ENCODE measurements at regions not wholly inside any gene's neighbourhood (a gene's known extent, or its start where the extent isn't known, plus 50 kb on each side); places are given as distances from the start of the nearest gene placed in this dataset.

- no peak for DNase-seq (ENCODE audit: low read depth in 2 of 3, low spot score in 1 of 3)
Observed at GRCh38 chr21:19921211-19921610, 1077.0 kb upstream of the NCAM2 start.

GRCh38 chr21:19922122-19922521 lies 1076.1 kb upstream of the NCAM2 start:
- DNase-seq (ENCODE audit: low read depth in 2 of 3, low spot score in 1 of 3): no peak

DNA sequence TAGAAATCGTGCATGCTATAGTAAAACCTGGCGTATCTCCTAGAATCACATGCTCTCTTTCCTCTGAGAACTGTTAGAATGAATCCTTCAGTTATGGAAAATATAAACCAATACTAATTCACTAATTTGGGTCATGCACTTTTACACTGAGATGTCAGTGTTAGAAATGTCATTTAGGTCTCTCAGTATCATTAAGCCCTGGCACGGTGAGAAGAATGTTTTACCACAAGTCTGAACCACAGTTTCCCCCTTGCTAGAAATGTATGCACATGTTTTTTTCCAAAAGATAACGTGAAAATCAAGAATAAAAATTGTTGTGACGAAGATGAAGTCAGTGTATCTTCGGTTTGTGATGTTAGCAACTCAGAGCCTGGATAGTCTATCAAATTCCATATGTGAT lies 1062.7 kb upstream of the NCAM2 start:
- DNase-seq (ENCODE audit: low read depth in 2 of 3, low spot score in 1 of 3): no peak

- DNase-seq (ENCODE audit: low read depth in 2 of 3, low spot score in 1 of 3): no peak
Observed at GRCh38 chr21:19937619-19938018, 1060.6 kb upstream of the NCAM2 start.

- no peak for DNase-seq (ENCODE audit: low read depth in 2 of 3, low spot score in 1 of 3)
Observed at GRCh38 chr21:19941626-19942025, 1056.6 kb upstream of the NCAM2 start.

DNA sequence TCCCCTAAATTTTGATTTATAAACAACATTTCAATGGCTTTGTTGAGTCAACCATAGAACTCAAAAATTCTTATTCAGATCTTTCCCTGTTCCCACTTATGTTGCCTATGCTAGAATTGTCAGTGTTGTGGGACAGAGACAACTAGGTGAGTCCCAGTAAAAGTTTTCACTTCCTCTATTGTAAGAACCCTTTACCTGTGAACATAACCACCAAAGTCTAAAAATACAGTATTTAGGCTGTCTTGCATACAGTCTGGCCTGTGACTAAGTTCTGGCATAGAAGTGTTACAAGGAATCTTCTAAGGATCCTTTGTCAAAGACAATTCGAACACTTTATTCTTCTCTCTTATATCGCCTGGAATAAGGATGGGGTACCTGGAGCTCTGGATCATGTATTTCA lies 1047.9 kb upstream of the NCAM2 start:
- no peak for DNase-seq (ENCODE audit: low read depth in 2 of 3, low spot score in 1 of 3)

- DNase-seq (ENCODE audit: low read depth in 2 of 3, low spot score in 1 of 3): no peak
Observed at GRCh38 chr21:19969156-19969555, 1029.1 kb upstream of the NCAM2 start.

GRCh38 chr21:19981938-19982337 lies 1016.3 kb upstream of the NCAM2 start:
- DNase-seq (ENCODE audit: low read depth in 2 of 3, low spot score in 1 of 3): no peak

- DNase-seq (ENCODE audit: low read depth in 2 of 3, low spot score in 1 of 3): no peak
Observed at GRCh38 chr21:19986396-19986795, 1011.8 kb upstream of the NCAM2 start.

GRCh38 chr21:19987671-19988070 lies 1010.5 kb upstream of the NCAM2 start:
- DNase-seq (ENCODE audit: low read depth in 2 of 3, low spot score in 1 of 3): no peak

- DNase-seq (ENCODE audit: low read depth in 2 of 3, low spot score in 1 of 3): no peak
Observed at GRCh38 chr21:19992540-19992939, 1005.7 kb upstream of the NCAM2 start.

GRCh38 chr21:19993268-19993667 lies 1004.9 kb upstream of the NCAM2 start:
- DNase-seq (ENCODE audit: low read depth in 2 of 3, low spot score in 1 of 3): no peak

GRCh38 chr21:19995253-19995652 lies 1003.0 kb upstream of the NCAM2 start:
- DNase-seq (ENCODE audit: low read depth in 2 of 3, low spot score in 1 of 3): no peak

DNA sequence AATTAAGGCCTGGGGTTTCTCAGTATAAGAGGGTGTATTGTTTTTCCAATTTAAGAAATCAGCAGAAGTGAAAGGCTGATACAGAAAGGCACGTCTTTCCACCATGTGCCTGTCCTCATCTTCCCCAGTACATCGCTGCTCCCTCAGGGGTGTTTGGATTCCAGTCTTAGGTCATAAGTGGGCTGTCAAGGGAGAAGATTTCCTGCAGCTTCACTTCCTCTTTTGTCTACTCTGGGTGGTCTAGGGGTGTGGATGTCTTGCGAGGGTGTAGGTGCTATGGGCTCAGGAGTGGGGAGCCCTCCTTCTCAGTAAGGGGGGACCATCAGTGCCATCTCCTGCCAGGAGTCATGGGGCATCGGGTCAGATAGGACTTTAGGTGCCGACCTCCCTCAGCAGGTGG lies 999.8 kb upstream of the NCAM2 start:
- no peak for DNase-seq (ENCODE audit: low read depth in 2 of 3, low spot score in 1 of 3)

- no peak for DNase-seq (ENCODE audit: low read depth in 2 of 3, low spot score in 1 of 3)
Observed at GRCh38 chr21:19999369-20000272, 998.6 kb upstream of the NCAM2 start.

GRCh38 chr21:20004367-20004766 lies 993.8 kb upstream of the NCAM2 start:
- DNase-seq (ENCODE audit: low read depth in 2 of 3, low spot score in 1 of 3): no peak

- no peak for DNase-seq (ENCODE audit: low read depth in 2 of 3, low spot score in 1 of 3)
Observed at GRCh38 chr21:20010691-20011200, 987.5 kb upstream of the NCAM2 start.

DNA sequence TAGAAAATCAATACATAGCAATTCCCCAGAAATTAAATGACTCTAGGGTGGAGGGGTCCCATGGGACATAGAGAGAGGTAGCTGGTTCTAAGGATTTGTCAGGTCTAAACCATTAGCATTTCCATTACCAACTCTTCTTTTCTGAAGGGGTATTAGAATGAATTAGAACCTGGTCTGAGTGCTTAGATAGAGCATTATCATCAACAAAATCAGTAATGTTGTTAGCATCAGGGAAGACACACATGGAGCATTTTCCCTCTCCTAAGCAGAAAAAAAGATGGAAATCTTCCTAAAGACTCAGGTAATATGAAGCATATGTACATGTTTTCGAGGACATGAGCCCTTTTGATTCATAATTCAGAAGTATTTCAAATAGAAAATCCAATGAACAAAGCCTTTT lies 984.4 kb upstream of the NCAM2 start:
- no peak for DNase-seq (ENCODE audit: low read depth in 2 of 3, low spot score in 1 of 3)

GRCh38 chr21:20016435-20017005 lies 981.7 kb upstream of the NCAM2 start:
- no peak for DNase-seq (ENCODE audit: low read depth in 2 of 3, low spot score in 1 of 3)

DNA sequence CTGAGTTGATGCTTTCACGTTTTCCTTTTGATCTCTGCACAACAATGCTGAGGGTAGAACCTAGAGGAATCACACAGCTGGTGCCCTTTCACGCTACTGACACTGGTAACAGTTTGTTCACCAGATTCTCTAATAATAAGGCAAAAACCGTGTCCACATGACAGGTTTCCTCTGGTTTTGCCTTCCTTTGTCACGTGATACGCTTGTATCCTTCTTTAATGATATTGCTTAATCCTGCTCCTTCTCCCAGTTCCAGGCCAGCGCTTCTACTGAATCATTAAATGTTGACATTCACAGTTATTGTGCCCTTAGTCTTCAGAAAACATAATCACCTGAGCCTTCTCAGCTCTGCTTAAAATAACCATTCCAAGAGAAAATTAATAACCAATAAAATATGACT lies 978.2 kb upstream of the NCAM2 start:
- no peak for DNase-seq (ENCODE audit: low read depth in 2 of 3, low spot score in 1 of 3)

DNA sequence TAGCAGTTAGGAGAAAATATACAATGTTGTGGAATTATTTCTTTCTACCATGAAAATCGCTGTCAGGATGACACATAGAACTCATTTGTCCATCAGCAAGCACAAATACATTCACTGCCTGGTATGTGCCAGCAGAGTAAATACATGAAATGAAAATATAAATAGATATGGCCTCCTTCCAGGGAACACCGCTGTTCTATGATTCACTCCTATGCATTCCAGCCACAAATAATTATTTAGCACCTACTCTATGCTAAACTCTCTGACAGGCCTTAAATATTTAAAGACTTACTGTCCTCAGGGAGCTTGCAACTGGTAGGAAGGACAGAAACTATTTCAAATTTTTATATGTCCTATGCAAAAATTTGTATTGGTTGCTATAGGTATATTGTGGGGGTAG lies 975.0 kb upstream of the NCAM2 start:
- no peak for DNase-seq (ENCODE audit: low read depth in 2 of 3, low spot score in 1 of 3)

DNA sequence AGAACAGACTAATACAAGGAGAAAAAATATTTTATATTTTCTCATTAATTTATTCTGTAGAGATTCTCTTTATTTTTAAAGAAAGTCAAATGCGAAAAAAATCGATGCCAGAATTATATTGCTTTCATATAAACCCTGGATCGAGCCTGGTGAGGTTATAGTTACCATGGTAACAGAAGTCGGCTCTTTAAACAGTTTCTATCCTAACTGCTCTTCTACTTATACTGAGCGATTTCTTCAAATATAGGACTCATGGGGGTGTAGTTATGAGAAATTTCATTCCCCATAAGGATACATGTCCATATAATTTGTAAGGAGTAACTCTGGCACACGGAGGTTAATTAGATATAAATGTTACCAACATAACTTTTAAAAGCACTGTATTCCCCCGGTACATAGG lies 973.5 kb upstream of the NCAM2 start:
- no peak for DNase-seq (ENCODE audit: low read depth in 2 of 3, low spot score in 1 of 3)

- no peak for DNase-seq (ENCODE audit: low read depth in 2 of 3, low spot score in 1 of 3)
Observed at GRCh38 chr21:20026543-20026942, 971.7 kb upstream of the NCAM2 start.
